PFSK-1 (cell line): ENCODE measurements at regions not wholly inside any gene's neighbourhood (a gene's known extent, or its start where the extent isn't known, plus 50 kb on each side); places are given as distances from the start of the nearest gene placed in this dataset.

Experiments
- FOXP2 ChIP-seq: optimal IDR thresholded peaks from 2 replicates; pipeline ENCODE3; 2011; ENCODE audit warnings: borderline replicate concordance, control low read depth, inconsistent platforms; ENCODE audit not compliant: insufficient read depth; ENCODE audit errors: extremely low read length, extremely low read depth
- POLR2AphosphoS5 ChIP-seq: IDR thresholded peaks from 2 replicates; pipeline ENCODE4 v1.6.1; 2012; ENCODE audit warnings: low read depth, mild to moderate bottlenecking, control low read depth, low read length, moderate library complexity
- SIN3A ChIP-seq: IDR thresholded peaks from 2 replicates; pipeline ENCODE4 v1.6.1; 2012; ENCODE audit warnings: mild to moderate bottlenecking, low read length, moderate library complexity, borderline replicate concordance; ENCODE audit not compliant: insufficient read depth
- TAF1 ChIP-seq: IDR thresholded peaks from 2 replicates; pipeline ENCODE4 v1.6.1; 2012; ENCODE audit warnings: low read length, control low read depth, borderline replicate concordance; ENCODE audit not compliant: insufficient read depth
- TF ChIP-seq, protein P1 (sequence below), 2 experiments: IDR thresholded peaks; 2 replicates each; pipeline versions ENCODE4 v1.6.1 to v1.8.0; 2011 to 2012; ENCODE audit warnings: low read depth in 2 of 2, low read length in 2 of 2, control low read depth in 1 of 2, inconsistent platforms in 1 of 2, mild to moderate bottlenecking in 1 of 2, moderate library complexity in 1 of 2; ENCODE audit not compliant: insufficient read depth in 1 of 2

GRCh38 chr3:6806991-6807390 lies 53.9 kb upstream of the GRM7 start:
- TF ChIP-seq FOXP2 (no peak), POLR2AphosphoS5 (no peak), SIN3A (no peak), TAF1 (no peak)
- TF ChIP-seq, protein P1, sequence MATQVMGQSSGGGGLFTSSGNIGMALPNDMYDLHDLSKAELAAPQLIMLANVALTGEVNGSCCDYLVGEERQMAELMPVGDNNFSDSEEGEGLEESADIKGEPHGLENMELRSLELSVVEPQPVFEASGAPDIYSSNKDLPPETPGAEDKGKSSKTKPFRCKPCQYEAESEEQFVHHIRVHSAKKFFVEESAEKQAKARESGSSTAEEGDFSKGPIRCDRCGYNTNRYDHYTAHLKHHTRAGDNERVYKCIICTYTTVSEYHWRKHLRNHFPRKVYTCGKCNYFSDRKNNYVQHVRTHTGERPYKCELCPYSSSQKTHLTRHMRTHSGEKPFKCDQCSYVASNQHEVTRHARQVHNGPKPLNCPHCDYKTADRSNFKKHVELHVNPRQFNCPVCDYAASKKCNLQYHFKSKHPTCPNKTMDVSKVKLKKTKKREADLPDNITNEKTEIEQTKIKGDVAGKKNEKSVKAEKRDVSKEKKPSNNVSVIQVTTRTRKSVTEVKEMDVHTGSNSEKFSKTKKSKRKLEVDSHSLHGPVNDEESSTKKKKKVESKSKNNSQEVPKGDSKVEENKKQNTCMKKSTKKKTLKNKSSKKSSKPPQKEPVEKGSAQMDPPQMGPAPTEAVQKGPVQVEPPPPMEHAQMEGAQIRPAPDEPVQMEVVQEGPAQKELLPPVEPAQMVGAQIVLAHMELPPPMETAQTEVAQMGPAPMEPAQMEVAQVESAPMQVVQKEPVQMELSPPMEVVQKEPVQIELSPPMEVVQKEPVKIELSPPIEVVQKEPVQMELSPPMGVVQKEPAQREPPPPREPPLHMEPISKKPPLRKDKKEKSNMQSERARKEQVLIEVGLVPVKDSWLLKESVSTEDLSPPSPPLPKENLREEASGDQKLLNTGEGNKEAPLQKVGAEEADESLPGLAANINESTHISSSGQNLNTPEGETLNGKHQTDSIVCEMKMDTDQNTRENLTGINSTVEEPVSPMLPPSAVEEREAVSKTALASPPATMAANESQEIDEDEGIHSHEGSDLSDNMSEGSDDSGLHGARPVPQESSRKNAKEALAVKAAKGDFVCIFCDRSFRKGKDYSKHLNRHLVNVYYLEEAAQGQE (IDR thresholded peaks at IDR 0.05; ENCODE audit: insufficient read depth in 1 of 2, low read depth in 2 of 2, low read length in 2 of 2), result no peak

GRCh38 chr3:6807967-6808588 lies 52.8 kb upstream of the GRM7 start:
- no peak for TF ChIP-seq TAF1
- TF ChIP-seq, protein P1 (IDR thresholded peaks at IDR 0.05; ENCODE audit: insufficient read depth in 1 of 2, low read depth in 2 of 2, low read length in 2 of 2), result 0 out of 4 replicates have a peak, but pooled peaks of 1 of the 2 experiments have one; percentile 38
- peak; percentile 38; the same call in 1 of the 2 replicates for TF ChIP-seq SIN3A
- TF ChIP-seq POLR2AphosphoS5, result no peak

DNA sequence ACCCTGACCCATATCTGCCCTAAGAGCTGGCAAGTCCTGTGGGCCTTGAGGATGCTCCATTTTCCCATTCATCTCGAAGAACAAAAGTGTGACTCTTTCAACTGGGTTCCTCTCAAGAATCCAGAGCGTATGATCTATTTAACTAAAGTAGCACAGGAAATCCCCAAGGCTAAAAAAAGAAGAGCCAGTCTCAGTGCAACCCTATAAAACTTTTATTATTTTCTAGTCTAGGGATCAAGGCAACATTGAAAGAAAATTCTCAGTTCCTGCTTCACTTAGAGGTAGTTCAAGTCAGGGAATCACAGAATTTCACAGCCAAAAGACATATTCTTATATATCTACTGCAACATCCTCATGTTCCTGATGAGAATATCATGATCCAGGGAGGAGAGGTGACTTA lies 51.6 kb upstream of the GRM7 start:
- no peak for TF ChIP-seq TAF1
- TF ChIP-seq POLR2AphosphoS5, result no peak
- TF ChIP-seq, protein P1 (IDR thresholded peaks at IDR 0.05; ENCODE audit: insufficient read depth in 1 of 2, low read depth in 2 of 2, low read length in 2 of 2), result no peak
- TF ChIP-seq FOXP2, result no peak
- no peak for TF ChIP-seq SIN3A
